Activated effector memory CD4-positive, alpha-beta T cell treated with anti-CD3 and anti-CD28 coated beads, Interleukin-2, amount 50 U/mL, for 16 hours (primary cell): ENCODE measurements at regions not wholly inside any gene's neighbourhood (a gene's known extent, or its start where the extent isn't known, plus 50 kb on each side); places are given as distances from the start of the nearest gene placed in this dataset.
"Not testable (repeated sequence)": the region's sequence is repeated elsewhere in the genome, so short reads cannot be mapped to it uniquely, and the experiment has no call there.

Source experiments
- DNase-seq: peaks from one replicate; pipeline ENCODE4 v3.0.0-alpha.2; 2020

GRCh38 chr12:131214936-131215335 is 261.2 kb downstream of the ADGRD1 start:
- peak; percentile 17 for DNase-seq

- peak; percentile 60 for DNase-seq
Observed at GRCh38 chr12:131216587-131216986, 262.9 kb downstream of the ADGRD1 start.

- peak; percentile 50 for DNase-seq
Observed at GRCh38 chr12:131217024-131217586, 263.4 kb downstream of the ADGRD1 start.

GRCh38 chr12:131218026-131218922 is 264.6 kb downstream of the ADGRD1 start:
- DNase-seq = peak; percentile 48

GRCh38 chr12:131218923-131219669 is 265.4 kb downstream of the ADGRD1 start:
- peak; percentile 55 for DNase-seq

GRCh38 chr12:131219670-131220330 is 266.1 kb downstream of the ADGRD1 start:
- peak; percentile 39 for DNase-seq

GRCh38 chr12:131220331-131220685 is 266.6 kb downstream of the ADGRD1 start:
- no peak for DNase-seq

- DNase-seq = no peak
Observed at GRCh38 chr12:131221061-131221956, 267.6 kb downstream of the ADGRD1 start.

- DNase-seq = peak; percentile 28
Observed at GRCh38 chr12:131221957-131222328, 268.2 kb downstream of the ADGRD1 start.

- peak; percentile 55 for DNase-seq
Observed at GRCh38 chr12:131222329-131223139, 268.8 kb downstream of the ADGRD1 start.

GRCh38 chr12:131223171-131223761 is 269.6 kb downstream of the ADGRD1 start:
- peak; percentile 45 for DNase-seq

- peak; percentile 58 for DNase-seq
Observed at GRCh38 chr12:131223791-131224225, 270.1 kb downstream of the ADGRD1 start.

- peak; percentile 55 for DNase-seq
Observed at GRCh38 chr12:131224226-131225065, 270.7 kb downstream of the ADGRD1 start.

- peak; percentile 2 for DNase-seq
Observed at GRCh38 chr12:131225066-131225380, 271.3 kb downstream of the ADGRD1 start.

GRCh38 chr12:131226345-131227265 is 272.9 kb downstream of the ADGRD1 start:
- DNase-seq = no peak

- not testable (repeated sequence) for DNase-seq
Observed at GRCh38 chr12:131227641-131228040, 273.9 kb downstream of the ADGRD1 start.

GRCh38 chr12:131229079-131229425 is 275.3 kb downstream of the ADGRD1 start:
- DNase-seq = not testable (repeated sequence)

GRCh38 chr12:131229426-131230339 is 276.0 kb downstream of the ADGRD1 start:
- DNase-seq = no peak
